ENCODE measurements at regions not wholly inside any gene's neighbourhood (a gene's known extent, or its start where the extent isn't known, plus 50 kb on each side); places are given as distances from the start of the nearest gene placed in this dataset.

GRCh38 chr4:156547891-156548290 lies 423.7 kb downstream of the PDGFC start:
- Mint-ChIP-seq H3K9me3 (peaks cover 7% of the 10 kb centered on the region), H3K36me3 (ENCODE audit: low read depth) (no peaks in the 10 kb centered on the region), H3K4me1 (no peaks in the 10 kb centered on the region), H3K27ac (no peak overlapping the region), H3K4me3 (no peak overlapping the region), H3K27me3 (no peaks in the 10 kb centered on the region)
- ChIA-PET POLR2A (no interaction called here), CTCF (no interaction called here)
- no peak for TF ChIP-seq CTCF (IDR thresholded peaks at IDR 0.05)
- ATAC-seq (ENCODE audit: low read depth), result no peak
- DNase-seq, result no peak
- intact Hi-C loops (cut with micrococcal nuclease), result no loop called here

- DNase-seq (no peak), ATAC-seq (ENCODE audit: low read depth) (no peak)
- Mint-ChIP-seq H3K9me3 (peaks cover 4% of the 10 kb centered on the region), H3K27me3 (no peaks in the 10 kb centered on the region), H3K36me3 (ENCODE audit: low read depth) (no peaks in the 10 kb centered on the region), H3K27ac (no peak overlapping the region), H3K4me3 (no peak overlapping the region), H3K4me1 (no peaks in the 10 kb centered on the region)
- intact Hi-C loops (cut with micrococcal nuclease), result no loop called here
- POLR2A ChIA-PET, result no interaction called here
- CTCF ChIA-PET, result no interaction called here
- TF ChIP-seq CTCF (IDR thresholded peaks at IDR 0.05), result no peak
These were observed 424.2 kb downstream of the PDGFC start for GRCh38 chr4:156547439-156547838.

GRCh38 chr4:156545003-156545785 lies 426.4 kb downstream of the PDGFC start:
- peaks cover 3% of the 10 kb centered on the region for H3K9me3 Mint-ChIP-seq
- no peaks in the 10 kb centered on the region for H3K4me1 Mint-ChIP-seq
- intact Hi-C loops (cut with micrococcal nuclease), result no loop called here
- H3K4me3 Mint-ChIP-seq, result no peak overlapping the region
- H3K27ac Mint-ChIP-seq, result no peak overlapping the region
- no peaks in the 10 kb centered on the region for H3K27me3 Mint-ChIP-seq
- DNase-seq (no peak), ATAC-seq (ENCODE audit: low read depth) (no peak)
- CTCF ChIA-PET, result no interaction called here
- H3K36me3 Mint-ChIP-seq (ENCODE audit: low read depth), result no peaks in the 10 kb centered on the region
- no peak for TF ChIP-seq CTCF (IDR thresholded peaks at IDR 0.05)
- POLR2A ChIA-PET, result no interaction called here

GRCh38 chr4:156539376-156539775 lies 432.2 kb downstream of the PDGFC start:
- ChIA-PET CTCF (no interaction called here), POLR2A (no interaction called here)
- Mint-ChIP-seq H3K9me3 (no peaks in the 10 kb centered on the region), H3K4me1 (no peaks in the 10 kb centered on the region), H3K4me3 (no peak overlapping the region), H3K36me3 (ENCODE audit: low read depth) (no peaks in the 10 kb centered on the region), H3K27ac (no peak overlapping the region), H3K27me3 (no peaks in the 10 kb centered on the region)
- DNase-seq, result no peak
- TF ChIP-seq CTCF (IDR thresholded peaks at IDR 0.05), result no peak
- ATAC-seq (ENCODE audit: low read depth), result no peak
- intact Hi-C loops (cut with micrococcal nuclease), result no loop called here

- Mint-ChIP-seq H3K9me3 (peaks cover 5% of the 10 kb centered on the region), H3K27me3 (no peaks in the 10 kb centered on the region), H3K36me3 (ENCODE audit: low read depth) (no peaks in the 10 kb centered on the region), H3K4me1 (no peaks in the 10 kb centered on the region), H3K27ac (no peak overlapping the region), H3K4me3 (no peak overlapping the region)
- no peak for TF ChIP-seq CTCF (IDR thresholded peaks at IDR 0.05)
- DNase-seq (no peak), ATAC-seq (ENCODE audit: low read depth) (no peak)
- POLR2A ChIA-PET, result no interaction called here
- intact Hi-C loops (cut with micrococcal nuclease), result no loop called here
- CTCF ChIA-PET, result no interaction called here
These were observed 432.8 kb downstream of the PDGFC start for GRCh38 chr4:156538651-156539257.

All from activated B cell treated with CpG ODN at 0.5 μM for 24 hours (primary cell).